ENCODE measurements at regions not wholly inside any gene's neighbourhood (a gene's known extent, or its start where the extent isn't known, plus 50 kb on each side); places are given as distances from the start of the nearest gene placed in this dataset.

GRCh38 chr7:110090110-110090820, 1000.7 kb upstream of the LRRN3 start:
- DNase-seq, result no peak

DNA sequence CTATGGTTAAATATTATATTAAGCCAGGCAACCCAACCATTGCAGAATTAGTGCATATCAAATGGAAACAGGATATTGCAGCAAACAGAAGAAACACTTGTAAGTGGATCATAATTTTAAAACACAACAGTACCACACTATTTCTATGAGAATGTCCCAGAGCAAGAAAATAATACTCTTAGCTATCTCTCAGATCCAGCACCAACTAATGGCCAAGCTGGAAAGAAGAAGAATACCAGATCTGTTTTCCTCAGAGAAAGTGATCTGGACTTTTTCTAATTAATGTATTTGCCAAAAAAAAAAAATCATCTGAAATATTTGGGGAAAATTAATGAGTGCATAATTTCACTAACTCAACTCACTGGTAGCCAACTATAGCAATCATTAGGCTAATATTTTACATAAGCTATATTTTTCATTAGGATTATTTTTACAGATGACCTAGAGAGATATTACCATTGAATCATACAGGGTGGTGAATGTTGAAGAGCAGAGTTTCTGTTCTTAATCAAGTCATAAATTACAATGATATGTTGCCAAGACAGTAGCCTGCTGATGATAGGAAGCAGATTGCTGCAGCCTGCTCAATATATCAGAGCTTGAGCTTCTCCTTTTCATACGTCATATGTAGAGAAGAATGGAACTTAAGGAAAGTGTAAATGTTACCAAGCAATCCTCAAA, 995.4 kb upstream of the LRRN3 start:
- no peak for DNase-seq

DNA sequence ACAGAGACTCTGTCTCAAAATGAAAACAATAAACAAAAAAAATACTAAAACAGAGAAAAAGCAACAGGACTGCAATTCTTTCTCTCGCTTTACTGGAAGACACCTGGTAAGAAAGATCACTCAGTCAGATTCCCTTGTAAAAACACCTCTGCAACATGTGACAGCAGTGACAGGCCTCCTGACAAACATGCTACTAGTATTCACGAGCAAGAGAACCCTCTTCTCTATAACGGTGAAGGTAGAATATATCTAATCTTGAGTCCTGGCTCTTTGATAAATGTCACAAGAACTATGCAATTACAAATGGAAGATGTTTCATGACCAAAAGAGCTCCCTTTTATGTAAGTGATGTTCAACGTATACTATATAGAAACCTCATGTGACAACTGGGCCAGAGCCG, 986.7 kb upstream of the LRRN3 start:
- no peak for DNase-seq

- DNase-seq, result peak; percentile 98
These were observed 985.6 kb upstream of the LRRN3 start for GRCh38 chr7:110105307-110105706.

DNA sequence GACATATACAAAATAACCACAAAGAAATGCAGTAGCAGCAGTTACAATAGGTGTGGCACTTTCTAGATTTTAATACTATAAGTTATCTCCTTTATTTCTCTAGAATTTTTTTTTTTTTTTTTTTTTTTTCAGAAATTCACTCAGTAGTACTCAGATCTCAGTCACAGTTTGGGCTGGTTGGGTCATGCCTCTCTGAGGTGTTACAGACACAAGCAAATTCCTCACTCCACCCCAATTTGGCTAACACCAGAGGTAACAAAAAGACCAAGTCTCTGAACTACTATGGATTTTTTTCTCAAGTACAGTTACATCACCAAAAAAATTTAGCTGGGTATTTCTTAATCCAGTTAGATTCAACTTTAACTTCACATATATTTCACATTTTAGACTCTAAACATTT, 985.1 kb upstream of the LRRN3 start:
- peak; percentile 46 for DNase-seq

- DNase-seq, result no peak
These were observed 970.9 kb upstream of the LRRN3 start for GRCh38 chr7:110119883-110120581.

- no peak for DNase-seq
These were observed 961.8 kb upstream of the LRRN3 start for GRCh38 chr7:110129159-110129558.

GRCh38 chr7:110130669-110131068, 960.3 kb upstream of the LRRN3 start:
- DNase-seq, result peak; percentile 32

DNA sequence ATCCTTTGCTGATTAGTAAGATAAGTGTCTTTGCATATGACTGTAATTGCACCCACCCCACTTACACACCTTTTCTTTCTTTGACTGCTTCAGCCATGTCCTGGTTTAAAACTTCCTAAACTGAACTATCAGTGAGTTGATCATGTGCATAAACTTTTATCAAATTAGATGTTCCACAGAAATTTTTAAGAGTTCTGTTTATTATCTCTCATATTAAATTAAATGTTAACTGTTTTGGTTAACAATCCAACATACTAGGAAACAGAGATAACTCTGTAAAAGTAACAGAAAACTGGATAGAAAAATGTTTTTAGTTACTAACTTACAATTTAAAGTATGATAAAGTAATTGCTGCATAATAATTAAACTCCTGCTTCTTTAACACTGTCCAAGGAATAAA, 959.6 kb upstream of the LRRN3 start:
- DNase-seq, result no peak

DNA sequence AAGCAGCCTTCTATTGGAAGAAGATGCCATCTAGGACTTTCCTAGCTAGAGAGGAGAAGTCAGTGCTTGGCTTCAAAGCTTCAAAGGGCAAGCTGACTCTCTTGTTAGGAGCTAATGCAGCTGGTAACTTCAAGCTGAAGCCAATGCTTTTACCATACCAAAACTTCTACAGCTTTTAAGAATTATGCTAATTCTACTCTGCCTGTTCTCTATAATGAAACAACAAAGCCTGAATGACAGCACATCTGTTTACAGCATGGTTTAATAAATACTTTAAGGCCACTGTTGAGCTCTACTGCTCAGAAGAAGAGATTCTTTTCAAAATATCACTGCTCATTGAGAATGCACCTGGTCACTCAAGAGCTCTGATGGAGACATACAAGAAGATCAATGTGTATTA, 951.9 kb upstream of the LRRN3 start:
- DNase-seq, result no peak

DNA sequence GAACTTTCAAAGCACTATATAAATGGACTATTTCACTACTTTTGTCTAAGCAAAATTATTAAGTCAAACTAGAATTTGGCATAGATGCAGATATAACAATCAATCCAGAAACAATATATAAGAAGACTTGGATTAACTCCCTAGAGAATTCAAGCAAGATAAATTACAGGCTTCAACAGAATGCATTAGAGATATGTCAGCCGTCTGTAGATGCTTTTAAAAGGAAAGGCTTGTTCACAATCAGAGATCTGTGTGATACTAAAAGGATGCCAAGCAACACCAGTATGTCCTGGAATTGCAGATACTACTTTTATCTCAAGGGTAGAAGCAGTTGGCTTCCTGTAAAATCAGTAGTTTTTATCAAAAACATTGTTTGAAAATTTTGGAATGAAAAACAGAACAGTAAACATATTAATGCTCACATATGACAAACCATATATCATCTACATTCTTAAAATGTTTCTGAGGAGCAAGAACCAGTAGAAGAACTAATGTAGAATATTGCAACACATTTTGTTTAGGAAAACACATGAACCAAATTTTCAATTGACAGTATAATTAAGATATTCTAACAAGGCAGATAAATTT, 947.9 kb upstream of the LRRN3 start:
- DNase-seq, result no peak

DNA sequence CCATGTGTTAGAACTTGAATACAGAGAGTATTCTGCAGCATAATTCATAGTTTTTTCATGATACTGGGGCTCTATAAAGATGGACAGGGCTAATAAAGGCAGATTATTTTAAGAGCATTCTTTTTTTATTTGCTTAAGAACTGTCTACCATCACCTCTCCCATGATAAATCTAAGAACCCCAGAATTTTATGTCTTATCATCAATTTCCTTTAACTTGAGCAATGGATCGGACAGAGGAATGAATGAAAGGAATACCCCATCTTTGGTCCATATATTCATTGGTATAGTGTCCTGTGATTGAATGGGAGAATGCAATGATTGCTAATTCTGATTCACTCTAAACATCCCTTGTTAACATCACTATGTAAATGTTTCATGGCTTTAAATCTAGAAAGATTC, 946.3 kb upstream of the LRRN3 start:
- no peak for DNase-seq

GRCh38 chr7:110148054-110148453, 942.9 kb upstream of the LRRN3 start:
- no peak for DNase-seq

- DNase-seq, result no peak
These were observed 937.7 kb upstream of the LRRN3 start for GRCh38 chr7:110153222-110153621.

DNA sequence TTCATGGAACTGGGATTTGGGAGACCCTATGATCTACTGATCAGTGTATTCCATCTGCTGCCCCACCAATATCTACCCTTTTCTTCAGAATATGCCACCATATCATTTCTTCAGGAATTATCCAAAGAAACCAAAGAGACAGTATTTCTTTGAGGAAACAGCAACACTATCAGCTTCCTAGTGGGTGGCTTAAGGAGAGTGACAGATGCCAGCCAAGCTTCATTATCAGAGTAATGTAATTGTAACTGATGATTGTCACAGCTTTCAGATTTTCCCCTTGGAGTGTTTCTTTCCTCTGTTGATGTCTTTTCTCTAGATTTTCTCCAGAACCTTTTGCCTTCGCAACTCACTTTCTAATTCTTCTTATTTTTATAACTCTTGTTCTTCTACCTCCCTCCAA, 934.4 kb upstream of the LRRN3 start:
- no peak for DNase-seq

DNA sequence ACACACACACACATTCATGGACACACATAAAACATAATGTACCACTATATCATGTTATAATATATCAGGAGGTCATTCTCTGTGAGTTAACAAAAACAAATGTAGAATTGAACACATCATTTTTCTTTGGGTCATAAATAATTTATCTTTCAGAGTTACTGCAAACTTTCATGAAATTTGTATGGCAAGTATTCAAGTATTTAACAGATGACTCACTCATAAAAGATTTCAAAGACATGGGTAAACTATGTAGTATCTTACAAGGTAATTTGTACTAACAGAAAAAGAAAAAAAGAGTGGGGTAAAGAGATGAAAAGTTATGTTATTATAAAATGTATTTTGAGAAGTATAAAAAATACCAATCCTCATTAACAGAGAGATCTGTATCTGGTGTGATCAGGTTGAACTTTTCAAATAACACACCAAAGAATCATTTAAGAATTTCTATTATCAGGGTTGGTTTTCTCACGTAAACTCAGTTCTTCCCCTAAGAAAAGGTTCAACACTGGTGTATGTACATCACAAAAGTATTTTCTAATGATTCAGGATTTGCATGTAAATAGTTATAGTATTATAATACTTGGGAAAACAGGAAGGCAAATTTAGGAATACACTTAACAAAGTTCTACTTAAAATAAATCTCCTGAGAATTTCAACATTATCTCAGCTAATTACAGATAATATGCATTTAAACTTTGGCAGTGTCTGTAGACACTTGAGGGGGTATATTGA, 933.1 kb upstream of the LRRN3 start:
- no peak for DNase-seq

GRCh38 chr7:110168010-110168409, 922.9 kb upstream of the LRRN3 start:
- DNase-seq, result no peak

DNA sequence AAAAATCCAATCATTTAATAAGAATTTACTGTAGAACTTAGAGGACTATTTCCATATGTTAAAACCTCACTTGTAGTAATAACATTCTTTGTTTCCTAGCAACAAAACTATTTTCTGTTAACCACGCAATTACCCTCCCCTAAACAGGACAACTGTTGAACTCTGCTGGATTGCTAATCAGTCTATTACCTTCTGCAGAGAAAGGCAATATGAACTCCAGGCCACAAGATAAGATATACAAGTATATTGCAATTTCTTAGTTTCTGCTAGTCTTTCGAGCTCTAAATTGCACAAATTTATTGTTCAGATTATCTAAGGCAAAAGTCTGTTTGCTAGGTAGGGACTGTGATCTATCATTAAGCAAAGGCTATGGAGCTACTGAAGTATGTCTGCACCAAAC, 920.1 kb upstream of the LRRN3 start:
- no peak for DNase-seq

DNA sequence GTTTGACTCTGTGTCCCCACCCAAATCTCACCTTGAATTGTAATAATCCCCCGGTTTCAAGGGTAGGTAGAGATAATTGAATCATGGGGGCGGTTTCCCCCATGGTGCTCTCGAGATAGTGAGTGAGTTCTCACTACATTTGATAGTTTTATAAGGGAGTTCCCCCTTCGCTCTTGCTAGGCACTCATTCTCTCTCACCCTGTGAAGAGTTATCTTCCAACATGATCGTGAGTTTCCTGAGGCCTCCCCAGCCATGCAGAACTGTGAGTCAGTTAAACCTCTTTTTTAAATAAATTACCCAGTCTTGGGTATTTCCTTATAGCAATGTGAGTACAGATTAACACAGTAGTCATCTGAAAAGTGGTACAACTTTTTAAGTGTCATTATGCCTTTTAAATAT, 913.5 kb upstream of the LRRN3 start:
- DNase-seq, result no peak

DNA sequence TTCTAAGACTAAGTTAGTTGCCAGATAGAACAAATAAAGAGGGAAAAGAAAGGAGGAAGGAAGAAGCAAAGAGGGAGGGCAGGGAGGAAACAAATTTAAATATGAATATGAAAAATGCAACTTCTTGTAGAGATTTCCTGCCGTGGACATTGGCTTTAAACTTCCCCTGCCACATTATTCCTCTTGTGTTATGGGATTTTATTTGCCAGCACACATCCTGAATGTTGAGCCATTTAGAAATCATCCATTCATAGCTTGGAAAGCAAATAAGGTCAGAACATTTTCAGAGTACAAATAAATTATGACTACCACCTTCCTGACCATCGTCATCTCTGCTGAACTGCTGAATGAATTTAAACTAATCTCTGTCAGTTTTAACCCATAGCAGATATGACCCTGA, 911.9 kb upstream of the LRRN3 start:
- no peak for DNase-seq

DNA sequence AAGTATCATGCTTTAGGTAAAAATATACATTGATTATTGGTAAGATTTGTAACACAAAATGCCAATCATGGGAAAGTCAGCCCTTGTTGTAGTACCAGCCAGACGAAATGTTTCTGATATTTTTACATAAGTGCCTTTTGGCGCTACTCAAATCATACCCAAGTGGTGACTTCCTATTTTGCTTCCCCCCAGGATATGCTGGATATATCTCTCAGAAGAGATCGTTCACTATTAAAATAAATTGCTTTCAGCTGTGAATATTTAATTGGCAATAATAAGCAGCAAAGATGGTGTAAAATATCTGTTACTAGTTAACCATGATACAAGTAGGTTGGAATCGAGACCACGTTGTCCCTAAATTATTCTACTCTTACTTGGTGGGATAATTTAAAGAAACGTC, 909.2 kb upstream of the LRRN3 start:
- no peak for DNase-seq

- DNase-seq, result no peak
These were observed 904.6 kb upstream of the LRRN3 start for GRCh38 chr7:110186334-110186733.

- no peak for DNase-seq
These were observed 902.9 kb upstream of the LRRN3 start for GRCh38 chr7:110187877-110188554.
